Activated naive CD8-positive, alpha-beta T cell treated with anti-CD3 and anti-CD28 coated beads, Interleukin-2, amount 10 ng/mL, durations not matched to agents 7 days and 5 days (primary cell): ENCODE measurements at regions not wholly inside any gene's neighbourhood (a gene's known extent, or its start where the extent isn't known, plus 50 kb on each side); places are given as distances from the start of the nearest gene placed in this dataset.

ENCODE experiments used
- ATAC-seq: fragments of 150-1000 bp; cut with Tn5 transposase; one replicate; pipeline ENCODE4 v1.10.0; 2021; ENCODE audit warnings: low read depth, moderate library complexity
- POLR2A ChIA-PET: fragments of 350-600 bp; sonication (Branson Sonifier 250); formaldehyde crosslinking; loops from one replicate; lab custom pipeline; 2021; ENCODE audit warnings: antibody characterized with exemption; lab: Charles Lee
- DNase-seq: peaks from one replicate; pipeline ENCODE4 v3.0.0; 2021
- H3K27ac Mint-ChIP-seq: one replicate; pipeline ENCODE4 v1.8.0; 2022; ENCODE audit warnings: mild to moderate bottlenecking, mixed read lengths
- H3K27me3 Mint-ChIP-seq: one replicate; pipeline ENCODE4 v1.8.0; 2022; ENCODE audit warnings: mild to moderate bottlenecking, moderate library complexity, mixed read lengths
- H3K36me3 Mint-ChIP-seq: one replicate; pipeline ENCODE4 v1.8.0; 2021; ENCODE audit warnings: mild to moderate bottlenecking, mixed read lengths
- H3K4me1 Mint-ChIP-seq: one replicate; pipeline ENCODE4 v1.8.0; 2021; ENCODE audit warnings: mixed read lengths
- H3K4me3 Mint-ChIP-seq: one replicate; pipeline ENCODE4 v1.8.0; 2022; ENCODE audit warnings: mild to moderate bottlenecking, moderate library complexity, mixed read lengths
- H3K9me3 Mint-ChIP-seq: one replicate; pipeline ENCODE4 v1.8.0; 2021; ENCODE audit warnings: mixed read lengths

- H3K36me3 Mint-ChIP-seq, result peaks cover 4% of the 10 kb centered on the region
- POLR2A ChIA-PET, result no interaction called here
- peaks cover 7% of the 10 kb centered on the region for H3K4me1 Mint-ChIP-seq
- H3K4me3 Mint-ChIP-seq, result no peak overlapping the region
- no peak for ATAC-seq
- no peaks in the 10 kb centered on the region for H3K27me3 Mint-ChIP-seq
- no peak for DNase-seq
- peaks cover 5% of the 10 kb centered on the region for H3K9me3 Mint-ChIP-seq
- no peak overlapping the region for H3K27ac Mint-ChIP-seq
Measured at GRCh38 chr2:189285962-189286645, 106.5 kb upstream of the COL5A2 start.

DNA sequence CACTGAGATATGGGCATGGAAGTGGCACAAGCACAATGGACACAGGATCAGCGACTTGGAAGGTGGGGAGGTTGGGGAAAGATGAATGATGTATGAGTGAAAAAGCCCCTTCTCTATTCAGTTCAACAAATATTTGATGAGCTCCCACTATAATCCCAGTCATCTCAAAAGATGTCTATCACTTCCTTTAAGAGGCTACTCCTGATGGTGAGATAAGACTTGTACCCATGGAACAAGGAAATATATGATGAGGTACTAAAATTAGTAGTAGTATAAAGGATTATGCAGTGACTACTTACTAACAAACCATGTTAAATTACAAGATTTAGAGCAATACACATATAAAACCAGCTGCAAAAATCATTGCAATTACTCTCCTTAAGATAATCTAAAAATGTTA lies 107.8 kb upstream of the COL5A2 start:
- Mint-ChIP-seq H3K27me3 (no peaks in the 10 kb centered on the region), H3K36me3 (peaks cover 8% of the 10 kb centered on the region), H3K4me3 (no peak overlapping the region), H3K9me3 (peaks cover 9% of the 10 kb centered on the region), H3K27ac (no peak overlapping the region), H3K4me1 (peaks cover 13% of the 10 kb centered on the region)
- POLR2A ChIA-PET, result interaction anchor here (0.6 to 0.8 kb wide), 2 partner anchors 10 to 87 kb away, joined by 3 read pairs; no protein-coding TSS in a partner anchor
- DNase-seq (no peak), ATAC-seq (no peak)

DNA sequence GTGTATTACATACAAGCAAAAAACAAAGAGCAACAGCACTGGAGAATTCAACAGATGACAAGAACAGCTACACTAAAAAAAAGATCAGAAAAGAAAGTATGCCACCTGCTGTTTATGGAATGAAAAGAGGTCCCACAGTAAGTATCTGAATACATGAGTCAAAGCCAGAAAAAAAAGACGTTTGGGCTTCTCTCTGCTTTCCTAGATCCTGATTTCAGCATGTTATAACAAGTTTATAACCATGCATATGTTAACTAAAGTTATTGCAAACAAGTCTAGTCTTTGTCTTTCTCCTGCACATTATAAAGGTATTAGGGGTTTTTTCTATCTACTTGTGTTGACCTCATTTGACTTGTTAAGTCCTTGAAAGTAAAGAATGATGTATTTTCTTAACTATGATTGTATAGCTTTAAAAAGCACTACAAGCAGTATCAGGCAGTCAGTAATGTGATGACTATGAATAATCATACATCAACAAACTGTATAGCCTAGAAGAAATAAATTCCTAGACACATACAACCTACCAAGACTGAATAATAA lies 108.5 kb upstream of the COL5A2 start:
- POLR2A ChIA-PET, result interaction anchor here (0.8 kb wide), 1 partner anchor 9 kb away, joined by 3 read pairs; no protein-coding TSS in a partner anchor
- peak; percentile 74 for ATAC-seq
- no peak for DNase-seq
- H3K4me1 Mint-ChIP-seq, result peaks cover 13% of the 10 kb centered on the region
- H3K9me3 Mint-ChIP-seq, result peaks cover 8% of the 10 kb centered on the region
- H3K27ac Mint-ChIP-seq, result no peak overlapping the region
- no peaks in the 10 kb centered on the region for H3K27me3 Mint-ChIP-seq
- H3K36me3 Mint-ChIP-seq, result peaks cover 9% of the 10 kb centered on the region
- H3K4me3 Mint-ChIP-seq, result no peak overlapping the region

- POLR2A ChIA-PET, result no interaction called here
- Mint-ChIP-seq H3K27me3 (no peaks in the 10 kb centered on the region), H3K4me3 (no peak overlapping the region), H3K9me3 (peaks cover 6% of the 10 kb centered on the region), H3K4me1 (peaks cover 21% of the 10 kb centered on the region), H3K27ac (no peak overlapping the region), H3K36me3 (peaks cover 13% of the 10 kb centered on the region)
- ATAC-seq (peak; percentile 49), DNase-seq (no peak)
Measured at GRCh38 chr2:189291460-189291859, 111.9 kb upstream of the COL5A2 start.

DNA sequence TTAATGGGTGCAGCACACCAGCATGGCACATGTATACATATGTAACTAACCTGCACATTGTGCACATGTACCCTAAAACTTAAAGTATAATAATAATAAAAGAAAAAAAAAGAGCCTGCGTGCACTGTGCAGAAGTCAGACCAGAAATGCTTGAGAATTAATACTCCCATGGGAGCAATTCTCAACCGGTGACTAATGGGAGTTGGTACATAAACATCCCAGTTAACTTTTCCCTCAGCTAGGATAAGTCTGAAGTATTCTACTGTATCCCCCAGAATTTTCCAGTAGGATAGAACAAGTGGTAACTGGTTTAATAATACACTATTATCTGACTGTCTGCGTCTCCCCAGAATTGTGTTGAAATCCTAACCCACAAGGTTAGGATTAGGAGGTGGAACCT lies 113.6 kb upstream of the COL5A2 start:
- DNase-seq (no peak), ATAC-seq (no peak)
- no peak overlapping the region for H3K4me3 Mint-ChIP-seq
- peaks cover 27% of the 10 kb centered on the region for H3K4me1 Mint-ChIP-seq
- peaks cover 6% of the 10 kb centered on the region for H3K9me3 Mint-ChIP-seq
- POLR2A ChIA-PET, result no interaction called here
- no peaks in the 10 kb centered on the region for H3K27me3 Mint-ChIP-seq
- peaks cover 17% of the 10 kb centered on the region for H3K36me3 Mint-ChIP-seq
- H3K27ac Mint-ChIP-seq, result no peak overlapping the region

DNA sequence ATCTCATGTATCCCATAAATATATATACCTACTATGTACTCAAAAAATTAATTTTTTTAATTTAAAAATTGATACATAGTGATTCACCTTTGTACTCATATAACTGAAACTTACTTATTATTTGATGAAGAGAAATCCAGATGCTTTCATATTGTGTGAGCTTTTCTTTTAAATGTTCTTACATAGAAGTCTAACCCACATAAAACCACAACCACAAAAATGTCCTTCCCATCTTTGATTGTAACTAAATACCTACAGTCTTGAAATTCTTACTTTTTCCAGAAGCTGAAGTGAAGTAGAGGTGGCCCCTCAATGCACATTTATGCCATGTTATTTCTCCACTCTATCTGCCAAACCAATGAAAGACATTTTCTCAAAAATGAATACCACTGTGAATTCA lies 117.9 kb upstream of the COL5A2 start:
- H3K4me3 Mint-ChIP-seq, result peak overlapping the region; percentile 33

GRCh38 chr2:189298038-189298437 lies 118.5 kb upstream of the COL5A2 start:
- Mint-ChIP-seq H3K27me3 (no peaks in the 10 kb centered on the region), H3K4me1 (peaks cover 57% of the 10 kb centered on the region), H3K4me3 (no peak overlapping the region), H3K27ac (peak overlapping the region; percentile 79), H3K36me3 (peaks cover 26% of the 10 kb centered on the region), H3K9me3 (no peaks in the 10 kb centered on the region)
- DNase-seq (no peak), ATAC-seq (no peak)
- POLR2A ChIA-PET, result interaction anchor here (0.8 to 1.5 kb wide), 2 partner anchors 10 to 144 kb away, joined by 3 to 6 read pairs; no protein-coding TSS in a partner anchor

More for the DNA sequence above, 117.9 kb upstream of the COL5A2 start:
- Mint-ChIP-seq H3K36me3 (peaks cover 26% of the 10 kb centered on the region), H3K27me3 (no peaks in the 10 kb centered on the region), H3K9me3 (no peaks in the 10 kb centered on the region), H3K4me1 (peaks cover 52% of the 10 kb centered on the region), H3K27ac (peak overlapping the region; percentile 79)
- POLR2A ChIA-PET, result interaction anchor here (0.8 to 1.5 kb wide), 2 partner anchors 10 to 145 kb away, joined by 3 to 6 read pairs; no protein-coding TSS in a partner anchor
- ATAC-seq (no peak), DNase-seq (no peak)

DNA sequence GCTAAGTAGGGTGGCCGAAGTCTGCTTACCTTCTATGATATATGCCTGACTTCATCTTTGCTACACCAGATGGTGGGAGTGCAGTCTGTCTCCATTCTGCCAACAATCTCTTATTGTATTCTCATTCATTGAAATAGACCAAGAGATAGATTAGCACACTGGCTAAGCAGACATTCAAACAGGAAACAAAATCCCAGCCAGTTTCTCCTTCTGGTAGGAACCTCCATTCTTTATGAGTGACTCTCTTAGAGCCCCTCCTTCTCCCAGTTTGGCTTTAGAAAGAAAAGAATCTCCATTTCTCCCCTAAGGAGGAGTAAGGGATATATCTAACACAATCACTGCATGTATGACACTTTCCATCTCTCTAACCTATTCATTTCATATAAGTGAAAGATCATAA lies 118.9 kb upstream of the COL5A2 start:
- DNase-seq, result no peak
- peaks cover 28% of the 10 kb centered on the region for H3K36me3 Mint-ChIP-seq
- H3K27me3 Mint-ChIP-seq, result no peaks in the 10 kb centered on the region
- H3K9me3 Mint-ChIP-seq, result no peaks in the 10 kb centered on the region
- H3K27ac Mint-ChIP-seq, result peak overlapping the region; percentile 79
- peaks cover 61% of the 10 kb centered on the region for H3K4me1 Mint-ChIP-seq
- no peak overlapping the region for H3K4me3 Mint-ChIP-seq
- no peak for ATAC-seq
- POLR2A ChIA-PET, result no interaction called here

- ATAC-seq (no peak), DNase-seq (no peak)
- H3K4me3 Mint-ChIP-seq, result no peak overlapping the region
- H3K36me3 Mint-ChIP-seq, result peaks cover 36% of the 10 kb centered on the region
- H3K27ac Mint-ChIP-seq, result peak overlapping the region; percentile 91
- POLR2A ChIA-PET, result no interaction called here
- no peaks in the 10 kb centered on the region for H3K27me3 Mint-ChIP-seq
- H3K4me1 Mint-ChIP-seq, result peaks cover 71% of the 10 kb centered on the region
- H3K9me3 Mint-ChIP-seq, result no peaks in the 10 kb centered on the region
Measured at GRCh38 chr2:189299974-189300373, 120.4 kb upstream of the COL5A2 start.

GRCh38 chr2:189300916-189301315 lies 121.4 kb upstream of the COL5A2 start:
- ATAC-seq, result peak; percentile 80
- no peak for DNase-seq
- POLR2A ChIA-PET, result no interaction called here
- no peaks in the 10 kb centered on the region for H3K27me3 Mint-ChIP-seq
- peaks cover 36% of the 10 kb centered on the region for H3K36me3 Mint-ChIP-seq
- peak overlapping the region; percentile 73 for H3K4me3 Mint-ChIP-seq
- peak overlapping the region; percentile 91 for H3K27ac Mint-ChIP-seq
- H3K4me1 Mint-ChIP-seq, result peaks cover 66% of the 10 kb centered on the region
- H3K9me3 Mint-ChIP-seq, result no peaks in the 10 kb centered on the region

DNA sequence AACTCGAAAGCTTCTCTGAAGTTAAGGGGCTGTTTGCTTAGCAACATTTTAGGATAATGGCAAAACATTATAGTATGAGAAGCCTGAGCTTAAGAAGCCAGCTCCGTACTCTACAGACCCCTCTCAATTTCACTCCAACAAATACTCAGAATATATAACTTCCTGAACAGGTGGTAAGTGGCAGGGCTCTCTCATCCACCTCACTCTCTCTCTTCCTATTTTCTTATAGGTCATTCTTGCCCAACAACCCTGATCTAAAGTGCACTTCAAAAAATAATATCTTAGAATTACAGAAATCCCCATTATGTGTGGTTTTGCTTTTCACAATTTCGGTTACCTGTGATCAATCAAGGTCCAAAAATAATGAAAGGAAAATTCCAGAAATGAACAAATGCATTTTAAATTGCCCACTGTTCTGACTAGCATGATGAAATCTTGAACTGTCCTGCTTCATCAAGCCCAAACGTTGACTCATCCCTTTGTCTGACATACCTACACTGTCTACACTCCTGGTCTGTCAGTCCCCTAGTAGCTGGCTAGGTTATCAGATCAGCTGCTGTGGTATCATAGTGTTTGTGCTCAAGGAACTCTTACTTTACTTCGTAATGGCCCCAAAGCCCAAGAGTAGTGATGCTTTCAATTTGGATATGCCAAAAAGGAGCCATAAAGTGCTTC lies 122.8 kb upstream of the COL5A2 start:
- peaks cover 3% of the 10 kb centered on the region for H3K9me3 Mint-ChIP-seq
- peaks cover 60% of the 10 kb centered on the region for H3K4me1 Mint-ChIP-seq
- no peak for DNase-seq
- peak overlapping the region; percentile 89 for H3K27ac Mint-ChIP-seq
- H3K36me3 Mint-ChIP-seq, result peaks cover 33% of the 10 kb centered on the region
- peak overlapping the region; percentile 19 for H3K4me3 Mint-ChIP-seq
- ATAC-seq, result peak; percentile 18
- no peaks in the 10 kb centered on the region for H3K27me3 Mint-ChIP-seq
- POLR2A ChIA-PET, result no interaction called here

DNA sequence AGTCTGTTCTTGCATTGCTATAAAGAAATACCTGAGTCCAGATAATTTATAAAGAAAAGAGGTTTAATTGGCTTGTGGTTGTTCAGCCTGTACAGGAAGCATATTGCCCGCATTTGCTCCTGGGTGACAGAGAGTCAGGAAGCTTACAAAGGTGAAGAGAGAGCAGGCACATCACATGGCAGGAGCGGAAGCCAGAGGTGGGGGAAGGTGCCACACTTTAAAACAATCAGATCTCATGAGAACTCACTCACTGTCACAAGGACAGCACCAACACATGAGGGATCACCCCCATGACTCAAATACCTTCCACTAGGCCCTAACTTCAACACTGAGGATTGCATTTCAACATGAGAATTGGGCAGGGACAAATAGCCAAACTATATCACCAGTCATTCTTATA lies 124.8 kb upstream of the COL5A2 start:
- ATAC-seq (peak; percentile 83), DNase-seq (no peak)
- peak overlapping the region; percentile 38 for H3K4me3 Mint-ChIP-seq
- POLR2A ChIA-PET, result interaction anchor here (0.6 to 1.8 kb wide), 3 partner anchors 10 to 162 kb away, joined by 3 to 4 read pairs (median 3); no protein-coding TSS in a partner anchor
- H3K27ac Mint-ChIP-seq, result peak overlapping the region; percentile 89
- peaks cover 4% of the 10 kb centered on the region for H3K9me3 Mint-ChIP-seq
- H3K27me3 Mint-ChIP-seq, result no peaks in the 10 kb centered on the region
- peaks cover 27% of the 10 kb centered on the region for H3K36me3 Mint-ChIP-seq
- peaks cover 46% of the 10 kb centered on the region for H3K4me1 Mint-ChIP-seq

DNA sequence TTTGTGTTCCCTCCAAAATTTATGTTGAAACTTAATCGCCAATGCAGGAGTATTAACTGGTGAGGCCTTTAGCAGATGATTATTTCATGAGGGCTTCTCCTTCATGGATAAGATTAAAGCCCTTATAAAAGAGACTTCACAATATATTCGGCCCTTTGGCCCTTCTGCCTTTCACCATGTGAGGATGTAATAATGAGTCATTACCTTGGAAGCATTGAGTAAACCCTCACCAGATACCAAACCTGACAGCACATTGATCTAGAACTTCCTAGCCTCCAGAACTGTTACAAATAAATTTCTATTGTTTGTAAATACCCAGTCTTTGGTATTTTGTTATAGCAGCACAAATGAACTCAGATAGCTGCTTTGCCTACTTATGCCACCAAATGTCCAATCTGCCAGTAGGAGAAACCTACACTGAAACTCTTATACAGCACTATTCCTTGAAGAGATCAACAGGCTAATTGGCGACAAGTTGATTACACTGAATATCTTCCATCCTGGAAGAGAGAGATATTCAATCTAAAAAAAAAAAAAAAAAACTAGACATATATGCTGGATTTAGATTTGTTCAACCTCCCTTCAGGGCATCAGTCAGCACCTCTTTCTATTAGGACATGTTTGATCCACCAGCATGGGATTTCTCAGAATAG lies 125.9 kb upstream of the COL5A2 start:
- Mint-ChIP-seq H3K4me3 (no peak overlapping the region), H3K9me3 (peaks cover 4% of the 10 kb centered on the region), H3K36me3 (peaks cover 22% of the 10 kb centered on the region), H3K27me3 (no peaks in the 10 kb centered on the region), H3K27ac (no peak overlapping the region), H3K4me1 (peaks cover 39% of the 10 kb centered on the region)
- no peak for DNase-seq
- POLR2A ChIA-PET, result interaction anchor here (1.8 kb wide), 1 partner anchor 11 kb away, joined by 4 read pairs; no protein-coding TSS in a partner anchor
- no peak for ATAC-seq
